B cell (primary cell): ENCODE measurements at regions not wholly inside any gene's neighbourhood (a gene's known extent, or its start where the extent isn't known, plus 50 kb on each side); places are given as distances from the start of the nearest gene placed in this dataset.

Experiments used
- ATAC-seq: fragments of 200-7000 bp; cut with Tn5 transposase; one replicate; pipeline ENCODE4 v1.10.0; 2021; ENCODE audit warnings: low read depth, mild to moderate bottlenecking, moderate number of reproducible peaks, moderate library complexity
- CTCF ChIA-PET: fragments of 350-600 bp; sonication (Branson Sonifier 250); formaldehyde crosslinking; loops from one replicate; lab custom pipeline; 2021; ENCODE audit warnings: antibody characterized with exemption, inconsistent platforms; lab: Charles Lee
- POLR2A ChIA-PET: fragments of 350-600 bp; sonication (Branson Sonifier 250); formaldehyde crosslinking; loops from one replicate; lab custom pipeline; 2021; ENCODE audit warnings: antibody characterized with exemption; lab: Charles Lee
- DNase-seq: peaks from one replicate; pipeline ENCODE4 v3.0.0; 2013
- H2AFZ ChIP-seq: 2 replicates; pipeline ENCODE4 v1.6.1; 2012; ENCODE audit warnings: mild to moderate bottlenecking, low read depth, low read length; ENCODE audit not compliant: insufficient read depth, poor library complexity, severe bottlenecking
- H3K27ac ChIP-seq, 2 donors: 1 replicate in 1 of 2; 2 replicates in 1 of 2; pipeline ENCODE4 v1.5.1; 2012 to 2013; ENCODE audit warnings: low read length in 2 of 2, mild to moderate bottlenecking in 2 of 2, moderate library complexity in 1 of 2
- H3K27me3 ChIP-seq, 4 experiments: fragments of 200-600 bp in 1 of 4; sonication (generic) in 1 of 4; replicated peaks in 1 of 4; 1 replicate in 2 of 4; 2 replicates in 2 of 4; pipeline versions ENCODE4 v1.6.1 to v1.7.0; 2013 to 2016; ENCODE audit warnings: low read length in 3 of 4, mild to moderate bottlenecking in 2 of 4, mixed read lengths in 1 of 4, moderate library complexity in 1 of 4; ENCODE audit not compliant: insufficient read depth in 4 of 4, control insufficient read depth in 3 of 4; ENCODE audit errors: control extremely low read depth in 1 of 4
- H3K36me3 ChIP-seq, 2 experiments: replicated peaks in 1 of 2; 1 replicate in 1 of 2; 2 replicates in 1 of 2; pipeline versions ENCODE4 v1.6.1 to v1.7.1; 2013; ENCODE audit warnings: low read length in 1 of 2; ENCODE audit not compliant: insufficient read depth in 2 of 2, control insufficient read depth in 1 of 2; ENCODE audit errors: control extremely low read depth in 1 of 2, extremely low read depth in 1 of 2
- H3K4me1 ChIP-seq, 2 donors: fragments of 200-600 bp in 1 of 2; sonication (generic) in 1 of 2; 1 replicate in 1 of 2; 2 replicates in 1 of 2; pipeline versions ENCODE4 v1.5.1 to v1.6.1; 2013 to 2017; ENCODE audit warnings: low read length in 2 of 2; ENCODE audit not compliant: control insufficient read depth in 2 of 2, insufficient read depth in 2 of 2
- H3K4me2 ChIP-seq: replicated peaks from 2 replicates; pipeline ENCODE3; 2012; ENCODE audit warnings: mild to moderate bottlenecking, low read depth, low read length; ENCODE audit not compliant: poor library complexity, severe bottlenecking
- H3K4me3 ChIP-seq, 5 experiments: fragments of 200-600 bp in 1 of 5; sonication (generic) in 1 of 5; 1 replicate in 3 of 5; 2 replicates in 2 of 5; pipeline versions ENCODE4 v1.5.1 to v1.7.0; 2011 to 2016; ENCODE audit warnings: low read length in 4 of 5, mild to moderate bottlenecking in 4 of 5, low read depth in 2 of 5, control low read depth in 1 of 5, moderate library complexity in 1 of 5; ENCODE audit not compliant: insufficient read depth in 1 of 5; ENCODE audit errors: control extremely low read depth in 1 of 5, extremely low read depth in 1 of 5
- H3K79me2 ChIP-seq: fragments of 200-600 bp; sonication (generic); one replicate; pipeline ENCODE4 v1.6.0; 2016; ENCODE audit warnings: low read length; ENCODE audit not compliant: control insufficient read depth, insufficient read depth
- H3K9ac ChIP-seq: fragments of 200-600 bp; sonication (generic); 2 replicates; pipeline ENCODE4 v1.6.1; 2017; ENCODE audit warnings: mild to moderate bottlenecking, low read length, moderate library complexity
- H3K9me3 ChIP-seq, 3 donors: one replicate each; pipeline versions ENCODE4 v1.6.1 to v1.7.1; 2013; ENCODE audit warnings: low read length in 2 of 3; ENCODE audit not compliant: control insufficient read depth in 2 of 3, insufficient read depth in 1 of 3; ENCODE audit errors: control extremely low read depth in 1 of 3
- H4K20me1 ChIP-seq: 2 replicates; pipeline ENCODE4 v1.6.0; 2012; ENCODE audit warnings: mild to moderate bottlenecking, low read length; ENCODE audit not compliant: insufficient read depth, control insufficient read depth, poor library complexity, severe bottlenecking
- H3K27ac Mint-ChIP-seq: one replicate; pipeline ENCODE4 v1.8.0; 2021; ENCODE audit warnings: mixed read lengths
- H3K27me3 Mint-ChIP-seq: one replicate; pipeline ENCODE4 v1.8.0; 2021; ENCODE audit warnings: mixed read lengths
- H3K4me1 Mint-ChIP-seq: one replicate; pipeline ENCODE4 v1.8.0; 2021; ENCODE audit warnings: mixed read lengths
- H3K4me3 Mint-ChIP-seq: one replicate; pipeline ENCODE4 v1.8.0; 2021; ENCODE audit warnings: mixed read lengths
- H3K9me3 Mint-ChIP-seq: one replicate; pipeline ENCODE4 v1.8.0; 2022; ENCODE audit warnings: mixed read lengths; ENCODE audit not compliant: insufficient read depth
- EZH2 ChIP-seq: IDR thresholded peaks from 2 replicates; pipeline ENCODE4 v1.6.1; 2012; ENCODE audit warnings: borderline replicate concordance, low read depth, mild to moderate bottlenecking, moderate library complexity, low read length; ENCODE audit not compliant: insufficient read depth, poor library complexity, severe bottlenecking
- WGBS: methylation state at CpG from one replicate; pipeline ENCODE4 v1.1.5; 2013; ENCODE audit warnings: missing lambda C conversion rate; ENCODE audit not compliant: insufficient coverage; 5-methylcytosine and 5-hydroxymethylcytosine counted together
- intact Hi-C: fragments of 100-400 bp; cut with micrococcal nuclease; formaldehyde crosslinking; loops from one replicate; pipeline ENCODE4 v1.10.0; 2022
- TF ChIP-seq, protein P1 (sequence below): fragments of 200-600 bp; IDR thresholded peaks from one replicate; pipeline ENCODE4 v1.8.0; 2022; ENCODE audit warnings: antibody characterized with exemption, mild to moderate bottlenecking

DNA sequence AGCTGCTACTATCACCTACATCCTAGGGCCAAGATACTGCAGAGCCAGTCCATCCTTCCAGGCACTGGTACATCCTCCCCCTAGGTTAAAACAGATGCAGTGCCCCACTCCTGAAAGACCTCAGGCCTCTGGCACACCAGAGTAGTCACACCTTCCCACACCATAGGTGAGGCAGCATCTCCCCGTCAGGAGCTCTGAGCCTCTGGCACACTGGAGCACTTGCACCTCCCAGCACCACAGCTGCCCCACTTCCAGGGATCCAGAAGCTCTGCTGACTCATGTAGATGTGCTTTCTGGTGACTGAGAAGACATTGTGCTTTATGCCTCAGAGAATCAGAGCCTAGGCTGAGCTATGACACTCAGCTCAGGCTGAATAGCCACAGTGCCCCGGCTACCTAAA lies 138.4 kb upstream of the COL3A1 start:
- intact Hi-C loops, result no loop called here
- Histone ChIP-seq H3K9ac (no peak overlapping the region), H2AFZ (no peak overlapping the region), H3K36me3 (no peaks in the 10 kb centered on the region), H3K4me2 (no peak overlapping the region), H3K27me3 (no peaks in the 10 kb centered on the region), H4K20me1 (no peaks in the 10 kb centered on the region), H3K27ac (no peak overlapping the region), H3K4me3 (no peak overlapping the region), H3K79me2 (no peaks in the 10 kb centered on the region), H3K9me3 (peaks cover 0 to 19% (median 6%) of the 10 kb centered on the region in 3 donors), H3K4me1 (no peaks in the 10 kb centered on the region)
- TF ChIP-seq, protein P1, sequence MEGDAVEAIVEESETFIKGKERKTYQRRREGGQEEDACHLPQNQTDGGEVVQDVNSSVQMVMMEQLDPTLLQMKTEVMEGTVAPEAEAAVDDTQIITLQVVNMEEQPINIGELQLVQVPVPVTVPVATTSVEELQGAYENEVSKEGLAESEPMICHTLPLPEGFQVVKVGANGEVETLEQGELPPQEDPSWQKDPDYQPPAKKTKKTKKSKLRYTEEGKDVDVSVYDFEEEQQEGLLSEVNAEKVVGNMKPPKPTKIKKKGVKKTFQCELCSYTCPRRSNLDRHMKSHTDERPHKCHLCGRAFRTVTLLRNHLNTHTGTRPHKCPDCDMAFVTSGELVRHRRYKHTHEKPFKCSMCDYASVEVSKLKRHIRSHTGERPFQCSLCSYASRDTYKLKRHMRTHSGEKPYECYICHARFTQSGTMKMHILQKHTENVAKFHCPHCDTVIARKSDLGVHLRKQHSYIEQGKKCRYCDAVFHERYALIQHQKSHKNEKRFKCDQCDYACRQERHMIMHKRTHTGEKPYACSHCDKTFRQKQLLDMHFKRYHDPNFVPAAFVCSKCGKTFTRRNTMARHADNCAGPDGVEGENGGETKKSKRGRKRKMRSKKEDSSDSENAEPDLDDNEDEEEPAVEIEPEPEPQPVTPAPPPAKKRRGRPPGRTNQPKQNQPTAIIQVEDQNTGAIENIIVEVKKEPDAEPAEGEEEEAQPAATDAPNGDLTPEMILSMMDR, result no peak
- no peak for TF ChIP-seq EZH2
- no peaks in the 10 kb centered on the region for H3K4me1 Mint-ChIP-seq
- H3K4me3 Mint-ChIP-seq, result no peak overlapping the region
- ChIA-PET POLR2A (no interaction called here), CTCF (no interaction called here)
- 97% methylated on average over 2 of the region's 2 CpGs for WGBS
- no peak overlapping the region for H3K27ac Mint-ChIP-seq
- H3K9me3 Mint-ChIP-seq, result peaks cover 3% of the 10 kb centered on the region
- DNase-seq (no peak), ATAC-seq (no peak)
- no peaks in the 10 kb centered on the region for H3K27me3 Mint-ChIP-seq

- no peaks in the 10 kb centered on the region for H3K27me3 ChIP-seq
- no peaks in the 10 kb centered on the region for H3K4me1 Mint-ChIP-seq
- H3K4me1 ChIP-seq, result no peaks in the 10 kb centered on the region
- no peak overlapping the region for H3K4me2 ChIP-seq
- no peak overlapping the region for H3K4me3 Mint-ChIP-seq
- H3K27ac Mint-ChIP-seq, result no peak overlapping the region
- DNase-seq, result no peak
- H3K4me3 ChIP-seq, result no peak overlapping the region
- no peaks in the 10 kb centered on the region for H3K79me2 ChIP-seq
- intact Hi-C loops, result no loop called here
- CTCF ChIA-PET, result no interaction called here
- POLR2A ChIA-PET, result no interaction called here
- no peaks in the 10 kb centered on the region for H3K27me3 Mint-ChIP-seq
- H3K9ac ChIP-seq, result no peak overlapping the region
- no peaks in the 10 kb centered on the region for H4K20me1 ChIP-seq
- no peak overlapping the region for H3K27ac ChIP-seq
- no peak for ATAC-seq
- H3K9me3 ChIP-seq, result peaks cover 0 to 7% (median 1%) of the 10 kb centered on the region in 3 donors
- H3K36me3 ChIP-seq, result no peaks in the 10 kb centered on the region
- TF ChIP-seq, protein P1, result no peak
- H2AFZ ChIP-seq, result no peak overlapping the region
- H3K9me3 Mint-ChIP-seq, result peaks cover 4% of the 10 kb centered on the region
Measured at GRCh38 chr2:188845692-188846091, 128.5 kb upstream of the COL3A1 start.
